HEK293T (cell line): ENCODE measurements at regions not wholly inside any gene's neighbourhood (a gene's known extent, or its start where the extent isn't known, plus 50 kb on each side); places are given as distances from the start of the nearest gene placed in this dataset.
"Not testable (repeated sequence)": the region's sequence is repeated elsewhere in the genome, so short reads cannot be mapped to it uniquely, and the experiment has no call there.

Experiments used
- CTCF ChIA-PET: fragments of 350-600 bp; formaldehyde crosslinking; extraction: SDS; loops from one replicate; lab custom pipeline; 2021; ENCODE audit warnings: antibody characterized with exemption, inconsistent platforms; lab: Yijun Ruan, JAX
- POLR2A ChIA-PET: fragments of 350-600 bp; formaldehyde crosslinking; extraction: SDS; loops from one replicate; lab custom pipeline; 2020; ENCODE audit warnings: antibody characterized with exemption, inconsistent platforms; lab: Yijun Ruan, JAX
- DNase-seq: peaks from one replicate; pipeline ENCODE4 v3.0.0; 2012; ENCODE audit warnings: mixed read lengths; ENCODE audit errors: extremely low spot score
- ARNT ChIP-seq: fragments of 450-650 bp; IDR thresholded peaks from 2 replicates; pipeline ENCODE4 v1.6.1; 2017; ENCODE audit warnings: mild to moderate bottlenecking
- BHLHE40 ChIP-seq: fragments of 450-650 bp; IDR thresholded peaks from 2 replicates; pipeline ENCODE4 v1.6.1; 2016; ENCODE audit warnings: mild to moderate bottlenecking, moderate library complexity, borderline replicate concordance
- CTBP1 ChIP-seq: fragments of 450-650 bp; IDR thresholded peaks from 2 replicates; pipeline ENCODE4 v1.6.1; 2016; ENCODE audit warnings: borderline replicate concordance
- ELF4 ChIP-seq: fragments of 450-650 bp; IDR thresholded peaks from 2 replicates; pipeline ENCODE4 v1.6.1; 2017; ENCODE audit warnings: antibody characterized with exemption
- FOXA1 ChIP-seq: fragments of 450-650 bp; IDR thresholded peaks from 2 replicates; pipeline ENCODE4 v1.6.1; 2016; ENCODE audit warnings: mild to moderate bottlenecking
- FOXK2 ChIP-seq: fragments of 450-650 bp; IDR thresholded peaks from 2 replicates; pipeline ENCODE4 v1.6.1; 2016; ENCODE audit warnings: mild to moderate bottlenecking
- FOXM1 ChIP-seq: fragments of 450-650 bp; IDR thresholded peaks from 2 replicates; pipeline ENCODE4 v1.6.1; 2017; ENCODE audit warnings: mild to moderate bottlenecking, borderline replicate concordance
- HDGF ChIP-seq: fragments of 450-650 bp; IDR thresholded peaks from 2 replicates; pipeline ENCODE4 v1.6.1; 2017; ENCODE audit warnings: antibody characterized with exemption, borderline replicate concordance
- L3MBTL2 ChIP-seq: fragments of 450-650 bp; conservative IDR thresholded peaks from 2 replicates; pipeline ENCODE4 v1.6.1; 2016; ENCODE audit warnings: mild to moderate bottlenecking
- LEF1 ChIP-seq: fragments of 450-650 bp; IDR thresholded peaks from 2 replicates; pipeline ENCODE4 v1.6.1; 2017; ENCODE audit warnings: mild to moderate bottlenecking, borderline replicate concordance
- NFRKB ChIP-seq: fragments of 450-650 bp; IDR thresholded peaks from 2 replicates; pipeline ENCODE4 v1.6.1; 2016; ENCODE audit warnings: mild to moderate bottlenecking, moderate library complexity
- PKNOX1 ChIP-seq: fragments of 450-650 bp; IDR thresholded peaks from 2 replicates; pipeline ENCODE4 v1.6.1; 2016
- SP1 ChIP-seq: fragments of 450-650 bp; IDR thresholded peaks from 2 replicates; pipeline ENCODE4 v1.6.1; 2017
- SUZ12 ChIP-seq: fragments of 450-650 bp; IDR thresholded peaks from 2 replicates; pipeline ENCODE4 v1.6.1; 2016; ENCODE audit warnings: mild to moderate bottlenecking
- TARDBP ChIP-seq: fragments of 450-650 bp; IDR thresholded peaks from 2 replicates; pipeline ENCODE4 v1.6.1; 2016
- ZNF384 ChIP-seq: fragments of 450-650 bp; IDR thresholded peaks from 2 replicates; pipeline ENCODE4 v1.6.1; 2016

- TF ChIP-seq SP1, result no peak
- TF ChIP-seq ELF4, result no peak
- no peak for TF ChIP-seq CTBP1
- TF ChIP-seq BHLHE40, result no peak
- TF ChIP-seq FOXM1, result no peak
- no peak for TF ChIP-seq HDGF
- no peak for TF ChIP-seq PKNOX1
- no peak for TF ChIP-seq L3MBTL2
- TF ChIP-seq TARDBP, result no peak
- TF ChIP-seq FOXA1, result no peak
- no peak for TF ChIP-seq ZNF384
- TF ChIP-seq FOXK2, result no peak
- TF ChIP-seq ARNT, result no peak
- TF ChIP-seq NFRKB, result no peak
- no peak for TF ChIP-seq LEF1
- TF ChIP-seq SUZ12, result no peak
- DNase-seq, result no peak
- ChIA-PET CTCF (no interaction called here), POLR2A (no interaction called here)
These were observed 518.1 kb downstream of the DCDC2C start for GRCh38 chr2:4221434-4221833.

GRCh38 chr2:4221845-4222244 is 518.5 kb downstream of the DCDC2C start:
- TF ChIP-seq HDGF, result no peak
- TF ChIP-seq LEF1, result no peak
- no peak for TF ChIP-seq TARDBP
- no peak for TF ChIP-seq ARNT
- no peak for TF ChIP-seq CTBP1
- TF ChIP-seq FOXK2, result no peak
- TF ChIP-seq FOXM1, result no peak
- TF ChIP-seq ZNF384, result no peak
- TF ChIP-seq SUZ12, result no peak
- no peak for TF ChIP-seq SP1
- TF ChIP-seq L3MBTL2, result no peak
- DNase-seq, result no peak
- CTCF ChIA-PET, result no interaction called here
- POLR2A ChIA-PET, result no interaction called here

- POLR2A ChIA-PET, CTCF ChIA-PET, DNase-seq: not testable (repeated sequence)
These were observed 541.0 kb downstream of the DCDC2C start for GRCh38 chr2:4244422-4244821.

GRCh38 chr2:4246364-4247131 is 543.2 kb downstream of the DCDC2C start:
- ChIA-PET POLR2A (no interaction called here), CTCF (no interaction called here)
- TF ChIP-seq BHLHE40 (no peak), FOXA1 (no peak), ELF4 (no peak), TARDBP (no peak), FOXM1 (no peak), PKNOX1 (no peak), ARNT (no peak), SUZ12 (no peak), HDGF (no peak), L3MBTL2 (no peak), LEF1 (no peak), SP1 (no peak), ZNF384 (no peak), NFRKB (no peak), CTBP1 (no peak), FOXK2 (no peak)
- DNase-seq, result no peak

GRCh38 chr2:4247791-4248190 is 544.4 kb downstream of the DCDC2C start:
- TF ChIP-seq SP1, result no peak
- no peak for TF ChIP-seq PKNOX1
- no peak for TF ChIP-seq ELF4
- no peak for TF ChIP-seq CTBP1
- TF ChIP-seq FOXA1, result no peak
- TF ChIP-seq SUZ12, result no peak
- no peak for TF ChIP-seq FOXK2
- TF ChIP-seq BHLHE40, result no peak
- TF ChIP-seq L3MBTL2, result no peak
- no peak for TF ChIP-seq NFRKB
- TF ChIP-seq ARNT, result no peak
- no peak for TF ChIP-seq TARDBP
- TF ChIP-seq LEF1, result no peak
- no peak for DNase-seq
- CTCF ChIA-PET, result no interaction called here
- POLR2A ChIA-PET, result no interaction called here

- CTCF ChIA-PET, result no interaction called here
- POLR2A ChIA-PET, result no interaction called here
- no peak for DNase-seq
- no peak for TF ChIP-seq CTBP1
- no peak for TF ChIP-seq FOXK2
- no peak for TF ChIP-seq HDGF
- TF ChIP-seq LEF1, result no peak
- no peak for TF ChIP-seq ARNT
- no peak for TF ChIP-seq SUZ12
- TF ChIP-seq FOXM1, result no peak
- TF ChIP-seq NFRKB, result no peak
- TF ChIP-seq FOXA1, result no peak
These were observed 552.1 kb downstream of the DCDC2C start for GRCh38 chr2:4255491-4255890.
